Tibial nerve (tissue), 4 donors: ENCODE measurements at regions not wholly inside any gene's neighbourhood (a gene's known extent, or its start where the extent isn't known, plus 50 kb on each side); places are given as distances from the start of the nearest gene placed in this dataset.

Experiments used
- EP300 ChIP-seq, 2 donors: sonication (generic); formaldehyde crosslinking; IDR thresholded peaks; one replicate each; pipeline ENCODE4 v1.6.1; 2017; ENCODE audit warnings: antibody characterized with exemption in 2 of 2, mild to moderate bottlenecking in 1 of 2
- POLR2A ChIP-seq, 2 donors: fragments of 450-650 bp; IDR thresholded peaks; one replicate each; pipeline ENCODE4 v1.6.1; 2017; ENCODE audit warnings: antibody characterized with exemption in 2 of 2, mild to moderate bottlenecking in 2 of 2, moderate library complexity in 2 of 2
- TF ChIP-seq, protein P1 (sequence below), 5 experiments: fragments of 200-600 bp in 3 of 5; fragments of 450-650 bp in 2 of 5; sonication (generic) in 3 of 5; IDR thresholded peaks; one replicate each; pipeline ENCODE4 v1.5.1; 2016 to 2019; ENCODE audit warnings: antibody characterized with exemption in 5 of 5, mild to moderate bottlenecking in 3 of 5, moderate library complexity in 2 of 5

DNA sequence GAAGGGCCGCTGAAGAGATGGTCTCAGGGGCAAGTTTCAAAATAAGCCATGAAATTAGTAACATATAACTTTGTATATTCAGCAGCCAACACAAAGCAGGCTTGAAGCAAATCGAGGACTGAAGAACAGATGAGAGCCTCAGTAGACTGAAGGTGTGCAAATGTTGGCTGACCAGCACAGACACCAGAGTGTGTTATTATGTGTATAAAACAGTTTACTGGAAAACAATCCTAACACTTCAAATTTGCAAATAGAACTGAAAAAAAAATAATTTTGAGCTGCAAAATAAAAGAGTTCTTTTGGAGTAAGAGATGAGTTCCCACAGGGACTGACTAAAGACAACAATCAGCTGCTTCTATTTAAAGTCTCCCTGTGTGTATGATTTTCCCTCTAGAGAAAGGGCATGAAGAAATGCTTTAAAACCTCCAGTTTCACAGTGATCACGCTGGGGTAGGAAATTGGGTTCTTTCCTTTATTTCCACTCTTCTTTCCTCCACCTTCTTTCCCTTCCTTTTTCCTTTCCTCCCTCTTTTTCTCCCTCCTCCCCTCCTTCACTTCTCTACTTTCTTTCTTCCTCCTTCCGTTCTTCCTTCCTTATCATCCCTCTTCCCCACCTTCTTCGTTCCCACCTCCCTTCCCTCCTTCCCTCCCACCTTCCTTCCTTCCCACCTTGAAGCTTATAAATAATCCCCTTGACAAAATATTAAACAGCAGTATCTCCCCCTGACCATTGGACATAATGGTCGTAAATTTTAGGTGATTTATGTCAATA lies 383.9 kb upstream of the DCN start:
- TF ChIP-seq, protein P1, sequence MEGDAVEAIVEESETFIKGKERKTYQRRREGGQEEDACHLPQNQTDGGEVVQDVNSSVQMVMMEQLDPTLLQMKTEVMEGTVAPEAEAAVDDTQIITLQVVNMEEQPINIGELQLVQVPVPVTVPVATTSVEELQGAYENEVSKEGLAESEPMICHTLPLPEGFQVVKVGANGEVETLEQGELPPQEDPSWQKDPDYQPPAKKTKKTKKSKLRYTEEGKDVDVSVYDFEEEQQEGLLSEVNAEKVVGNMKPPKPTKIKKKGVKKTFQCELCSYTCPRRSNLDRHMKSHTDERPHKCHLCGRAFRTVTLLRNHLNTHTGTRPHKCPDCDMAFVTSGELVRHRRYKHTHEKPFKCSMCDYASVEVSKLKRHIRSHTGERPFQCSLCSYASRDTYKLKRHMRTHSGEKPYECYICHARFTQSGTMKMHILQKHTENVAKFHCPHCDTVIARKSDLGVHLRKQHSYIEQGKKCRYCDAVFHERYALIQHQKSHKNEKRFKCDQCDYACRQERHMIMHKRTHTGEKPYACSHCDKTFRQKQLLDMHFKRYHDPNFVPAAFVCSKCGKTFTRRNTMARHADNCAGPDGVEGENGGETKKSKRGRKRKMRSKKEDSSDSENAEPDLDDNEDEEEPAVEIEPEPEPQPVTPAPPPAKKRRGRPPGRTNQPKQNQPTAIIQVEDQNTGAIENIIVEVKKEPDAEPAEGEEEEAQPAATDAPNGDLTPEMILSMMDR (IDR thresholded peaks at IDR 0.05), result no peak
- no peak for TF ChIP-seq POLR2A (IDR thresholded peaks at IDR 0.05)
- TF ChIP-seq EP300 (IDR thresholded peaks at IDR 0.05), result no peak
